SJSA1 (cell line): ENCODE measurements at regions not wholly inside any gene's neighbourhood (a gene's known extent, or its start where the extent isn't known, plus 50 kb on each side); places are given as distances from the start of the nearest gene placed in this dataset.
A peak's percentile ranks its signal among the peaks of the same experiment; 100 is the strongest.
"Not testable (repeated sequence)": the region's sequence is repeated elsewhere in the genome, so short reads cannot be mapped to it uniquely, and the experiment has no call there.

Source experiments
- DNase-seq, 2 experiments: peaks; one replicate each; pipeline ENCODE4 v3.0.0-alpha.2; 2015 to 2020; ENCODE audit warnings: low spot score in 2 of 2, low read depth in 1 of 2
- H3K27ac ChIP-seq: fragments of 250-450 bp; sonication (Bioruptor Pico); 2 replicates; pipeline ENCODE4 v1.5.1; 2020; ENCODE audit warnings: mild to moderate bottlenecking, moderate library complexity
- H3K27me3 ChIP-seq: fragments of 250-450 bp; sonication (Bioruptor Pico); replicated peaks from 2 replicates; pipeline ENCODE4 v1.5.1; 2020; ENCODE audit warnings: mild to moderate bottlenecking, moderate library complexity
- H3K36me3 ChIP-seq: fragments of 250-450 bp; sonication (Bioruptor Pico); 2 replicates; pipeline ENCODE4 v1.5.1; 2020; ENCODE audit warnings: mild to moderate bottlenecking
- H3K4me1 ChIP-seq: fragments of 250-450 bp; sonication (Bioruptor Pico); replicated peaks from 2 replicates; pipeline ENCODE4 v1.6.1; 2021; ENCODE audit warnings: mild to moderate bottlenecking
- H3K4me3 ChIP-seq: fragments of 250-450 bp; sonication (Bioruptor Pico); 2 replicates; pipeline ENCODE4 v1.5.1; 2020; ENCODE audit warnings: mild to moderate bottlenecking
- H3K9me3 ChIP-seq: fragments of 250-450 bp; sonication (Bioruptor Pico); replicated peaks from 2 replicates; pipeline ENCODE4 v1.5.1; 2020; ENCODE audit warnings: mild to moderate bottlenecking

DNA sequence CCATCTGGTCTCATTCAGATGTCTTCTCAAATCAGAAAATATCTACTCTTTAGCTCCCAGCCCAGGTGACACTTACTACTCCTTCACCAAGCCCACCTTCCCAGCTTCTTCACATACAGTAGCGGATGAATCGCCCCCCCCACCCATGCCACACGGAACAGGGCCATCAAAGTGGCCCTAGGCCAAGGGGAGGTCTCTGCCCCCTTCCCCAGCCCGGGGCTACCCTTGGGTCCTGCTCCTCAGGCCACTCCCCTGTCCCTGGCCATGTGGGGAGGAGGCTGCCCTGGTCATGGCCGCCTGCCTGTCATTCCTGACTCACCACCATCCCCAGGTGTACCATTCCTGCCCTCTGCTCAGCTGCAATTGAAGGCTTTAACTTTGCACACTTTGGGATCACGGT is 142.8 kb downstream of the NECTIN1 start:
- Histone ChIP-seq H3K4me3 (no peak overlapping the region), H3K36me3 (no peaks in the 10 kb centered on the region), H3K27ac (no peak overlapping the region), H3K9me3 (no peaks in the 10 kb centered on the region), H3K4me1 (peaks cover 30% of the 10 kb centered on the region), H3K27me3 (no peaks in the 10 kb centered on the region)
- no peak for DNase-seq

- Histone ChIP-seq H3K4me1 (peaks cover 20% of the 10 kb centered on the region), H3K4me3 (peak overlapping the region; percentile 52), H3K36me3 (no peaks in the 10 kb centered on the region), H3K9me3 (no peaks in the 10 kb centered on the region), H3K27me3 (no peaks in the 10 kb centered on the region), H3K27ac (peak overlapping the region; percentile 83)
- no peak for DNase-seq
Measured at GRCh38 chr11:119585043-119585781, 143.8 kb downstream of the NECTIN1 start.

DNA sequence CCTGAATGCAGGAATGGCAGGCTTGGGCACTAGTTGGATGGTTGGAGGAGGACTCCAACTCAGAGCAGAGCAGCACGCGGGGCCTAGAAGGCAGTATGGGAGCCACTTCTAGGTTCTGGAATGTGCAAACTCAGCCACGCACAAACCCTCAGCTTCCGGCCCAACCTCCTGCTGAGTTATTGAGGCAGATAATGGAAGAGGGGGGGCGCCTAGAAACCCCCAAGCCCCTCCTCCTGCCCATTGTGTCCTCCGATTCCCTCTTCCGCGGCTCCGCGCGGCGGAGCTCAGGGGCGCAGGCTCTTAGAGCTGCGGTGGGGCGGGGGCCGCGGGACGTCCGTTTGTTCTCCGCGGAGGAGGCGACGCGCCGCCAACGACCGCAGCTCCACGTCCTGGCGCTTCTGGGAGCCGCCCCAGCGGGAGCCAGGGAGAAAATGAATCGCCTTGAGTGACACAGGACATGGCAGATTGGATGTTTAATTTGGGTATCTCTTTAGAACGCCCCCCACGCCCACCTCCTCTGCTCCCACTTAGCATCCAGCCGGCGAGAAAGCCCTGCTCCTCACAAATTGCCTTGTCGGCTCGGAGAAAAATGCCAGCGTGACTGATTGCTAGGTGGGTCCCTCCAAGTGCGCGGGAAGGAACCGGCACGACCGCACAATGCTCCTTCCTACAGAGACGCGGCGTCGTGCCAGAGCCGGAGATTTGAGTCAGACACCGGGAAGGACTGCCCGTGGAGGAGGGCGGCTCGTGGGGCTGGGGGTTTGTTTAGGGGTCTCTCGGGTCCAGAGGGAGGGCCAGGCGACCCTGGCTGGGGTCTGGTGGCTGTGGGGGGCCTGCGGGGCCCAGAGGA is 144.6 kb downstream of the NECTIN1 start:
- DNase-seq, result peak; percentile 81 to 82
- peak overlapping the region; percentile 52 for H3K4me3 ChIP-seq
- no peaks in the 10 kb centered on the region for H3K27me3 ChIP-seq

DNA sequence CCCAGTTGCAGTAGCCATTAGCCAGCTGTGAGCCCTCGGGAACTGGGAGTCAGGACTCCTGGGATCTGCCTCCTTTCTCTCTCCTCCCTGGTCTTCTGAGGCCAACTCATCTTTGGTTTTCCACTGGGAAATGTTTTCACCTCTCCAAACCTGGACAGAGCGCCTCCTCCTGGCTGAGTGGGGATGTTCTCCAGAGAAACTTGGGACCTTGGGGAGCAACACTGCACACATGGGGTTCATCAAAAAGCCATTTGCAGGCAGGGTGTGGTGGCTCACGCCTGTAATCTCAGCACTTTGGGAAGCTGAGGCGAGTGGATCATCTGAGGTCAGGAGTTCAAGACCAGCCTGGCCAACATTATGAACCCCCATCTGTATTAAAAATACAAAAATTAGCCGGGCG is 145.4 kb downstream of the NECTIN1 start:
- no peak for DNase-seq
- no peaks in the 10 kb centered on the region for H3K27me3 ChIP-seq
- H3K9me3 ChIP-seq, result no peaks in the 10 kb centered on the region
- no peak overlapping the region for H3K27ac ChIP-seq
- peaks cover 18% of the 10 kb centered on the region for H3K4me1 ChIP-seq
- H3K4me3 ChIP-seq, result no peak overlapping the region; the same call in 1 of the 2 replicates
- H3K36me3 ChIP-seq, result no peaks in the 10 kb centered on the region

More for the DNA sequence above, 144.6 kb downstream of the NECTIN1 start:
- peak overlapping the region; percentile 83 for H3K27ac ChIP-seq
- no peaks in the 10 kb centered on the region for H3K36me3 ChIP-seq
- peaks cover 18% of the 10 kb centered on the region for H3K4me1 ChIP-seq
- H3K9me3 ChIP-seq, result no peaks in the 10 kb centered on the region

- not testable (repeated sequence) for H3K36me3 ChIP-seq, DNase-seq, H3K4me3 ChIP-seq, H3K27ac ChIP-seq, H3K27me3 ChIP-seq, H3K9me3 ChIP-seq
- peaks cover 18% of the 10 kb centered on the region for H3K4me1 ChIP-seq
Measured at GRCh38 chr11:119581396-119581795, 147.6 kb downstream of the NECTIN1 start.

- Histone ChIP-seq H3K4me1 (peaks cover 18% of the 10 kb centered on the region), H3K36me3 (no peaks in the 10 kb centered on the region), H3K9me3 (no peaks in the 10 kb centered on the region), H3K27me3 (no peaks in the 10 kb centered on the region), H3K4me3 (no peak overlapping the region), H3K27ac (no peak overlapping the region)
- DNase-seq, result no peak
Measured at GRCh38 chr11:119580751-119581150, 148.2 kb downstream of the NECTIN1 start.

GRCh38 chr11:119580081-119580480 is 148.9 kb downstream of the NECTIN1 start:
- H3K27me3 ChIP-seq, result no peaks in the 10 kb centered on the region
- H3K36me3 ChIP-seq, result no peaks in the 10 kb centered on the region
- no peak overlapping the region for H3K4me3 ChIP-seq
- H3K27ac ChIP-seq, result no peak overlapping the region
- H3K4me1 ChIP-seq, result peaks cover 15% of the 10 kb centered on the region
- no peak for DNase-seq
- H3K9me3 ChIP-seq, result no peaks in the 10 kb centered on the region

DNA sequence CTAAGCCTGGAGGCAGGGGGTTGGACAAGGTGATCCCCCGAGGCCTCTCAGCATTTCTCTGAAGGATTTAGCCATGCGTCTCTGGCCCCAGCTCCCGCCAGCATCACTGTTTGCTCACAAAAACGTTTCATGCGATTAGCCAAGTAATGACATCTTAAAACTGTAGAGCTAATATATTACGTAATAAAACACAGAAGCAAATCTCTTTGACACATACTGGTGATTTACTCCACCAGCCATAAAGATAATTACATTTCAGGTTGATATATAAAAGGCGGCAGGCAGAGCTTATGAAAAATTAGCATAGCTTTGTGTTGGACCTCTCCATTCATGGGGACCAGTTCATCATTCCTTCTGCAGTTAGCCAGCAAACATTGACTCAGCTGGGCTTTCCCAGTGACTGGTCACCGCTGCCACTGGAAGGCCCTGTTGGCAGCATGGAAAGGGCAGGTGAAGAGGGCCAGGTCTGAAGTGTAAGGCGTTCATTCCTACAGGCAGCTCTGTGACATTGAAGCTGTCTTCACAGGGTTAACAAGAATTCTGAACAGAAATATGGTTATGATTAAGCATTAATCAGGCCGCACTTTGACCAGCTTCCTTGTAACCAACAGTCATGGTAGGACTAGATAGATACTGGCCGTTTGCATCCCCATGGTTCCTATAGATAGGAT is 150.3 kb downstream of the NECTIN1 start:
- Histone ChIP-seq H3K36me3 (no peaks in the 10 kb centered on the region), H3K4me1 (peaks cover 1% of the 10 kb centered on the region), H3K27ac (no peak overlapping the region), H3K27me3 (no peaks in the 10 kb centered on the region), H3K9me3 (no peaks in the 10 kb centered on the region), H3K4me3 (no peak overlapping the region)
- no peak for DNase-seq

GRCh38 chr11:119573858-119574257 is 150.9 kb upstream of the THY1 start:
- no peak for DNase-seq
- no peak overlapping the region for H3K4me3 ChIP-seq
- H3K4me1 ChIP-seq, result no peaks in the 10 kb centered on the region; the same call in 1 of the 2 replicates
- H3K9me3 ChIP-seq, result no peaks in the 10 kb centered on the region
- no peaks in the 10 kb centered on the region for H3K36me3 ChIP-seq
- H3K27me3 ChIP-seq, result no peaks in the 10 kb centered on the region
- no peak overlapping the region for H3K27ac ChIP-seq

DNA sequence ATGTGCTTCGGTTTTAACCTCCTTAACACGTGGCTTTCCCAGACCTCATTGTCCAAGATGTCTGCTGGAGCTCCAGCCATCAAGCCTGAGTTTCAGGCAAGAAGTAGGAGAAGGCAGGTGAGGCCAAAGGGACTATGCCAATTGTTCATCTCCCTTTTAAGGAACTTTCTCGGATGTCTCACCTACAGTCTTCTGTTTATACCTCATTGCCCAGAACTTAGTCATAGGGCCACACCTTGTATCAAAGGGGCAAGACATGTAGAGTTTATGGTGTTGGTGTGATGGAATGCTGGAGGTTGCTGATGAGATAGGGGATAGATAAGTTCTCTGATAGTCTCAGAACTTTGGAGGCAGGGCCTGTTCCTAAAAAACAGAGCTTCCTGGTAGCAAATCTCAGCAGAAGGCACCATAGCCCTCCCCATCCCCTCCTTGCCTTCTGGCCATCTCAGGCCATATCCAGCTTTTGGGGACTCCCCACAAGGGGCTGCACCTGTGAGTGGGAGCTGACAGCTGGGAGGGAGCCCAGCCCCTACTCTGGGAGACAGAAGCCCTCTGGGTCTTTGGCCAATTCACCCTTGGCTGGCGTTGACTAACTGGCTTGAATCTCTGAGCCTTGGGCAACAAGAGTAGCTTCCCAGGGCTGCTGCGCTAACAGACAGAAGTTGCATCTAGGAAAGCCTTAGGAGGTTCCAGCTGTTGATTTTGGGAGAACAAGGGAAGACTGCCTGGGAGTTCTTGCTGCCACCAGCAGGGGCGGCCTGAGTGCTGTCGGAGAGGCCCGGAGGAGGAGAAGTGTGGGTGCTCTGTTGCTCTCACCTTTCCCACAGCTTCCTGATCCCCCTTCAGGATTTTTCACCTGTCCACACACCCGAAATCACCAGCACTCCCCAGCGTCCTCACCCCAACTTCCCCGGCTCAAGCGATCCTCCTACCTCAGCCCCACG is 149.8 kb upstream of the THY1 start:
- Histone ChIP-seq H3K27me3 (no peaks in the 10 kb centered on the region), H3K4me3 (no peak overlapping the region), H3K4me1 (peaks cover 11% of the 10 kb centered on the region), H3K9me3 (no peaks in the 10 kb centered on the region), H3K27ac (no peak overlapping the region), H3K36me3 (no peaks in the 10 kb centered on the region)
- DNase-seq, result no peak

DNA sequence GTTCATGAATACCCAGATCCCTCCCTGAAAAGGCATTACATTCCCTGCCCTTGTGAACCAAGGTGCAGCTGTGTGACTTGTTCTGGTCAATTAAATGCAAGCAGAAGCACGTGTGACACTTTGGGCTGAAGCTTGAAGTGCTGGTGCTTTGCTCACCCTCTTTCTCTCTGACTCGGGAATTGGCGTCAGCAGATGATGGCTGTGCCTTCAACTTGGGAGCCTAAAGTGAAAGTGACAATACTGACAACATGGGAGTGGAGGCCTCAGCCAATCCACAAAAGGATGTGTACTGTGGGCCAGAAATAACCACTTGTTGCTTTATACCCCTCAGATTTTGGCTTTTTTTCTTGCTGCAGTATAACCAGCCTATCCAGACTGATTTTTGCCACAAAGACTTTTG is 148.3 kb upstream of the THY1 start:
- H3K4me1 ChIP-seq, result peaks cover 14% of the 10 kb centered on the region
- no peak overlapping the region for H3K27ac ChIP-seq
- H3K36me3 ChIP-seq, result no peaks in the 10 kb centered on the region
- no peaks in the 10 kb centered on the region for H3K27me3 ChIP-seq
- H3K9me3 ChIP-seq, result no peaks in the 10 kb centered on the region
- H3K4me3 ChIP-seq, result no peak overlapping the region
- DNase-seq, result no peak

DNA sequence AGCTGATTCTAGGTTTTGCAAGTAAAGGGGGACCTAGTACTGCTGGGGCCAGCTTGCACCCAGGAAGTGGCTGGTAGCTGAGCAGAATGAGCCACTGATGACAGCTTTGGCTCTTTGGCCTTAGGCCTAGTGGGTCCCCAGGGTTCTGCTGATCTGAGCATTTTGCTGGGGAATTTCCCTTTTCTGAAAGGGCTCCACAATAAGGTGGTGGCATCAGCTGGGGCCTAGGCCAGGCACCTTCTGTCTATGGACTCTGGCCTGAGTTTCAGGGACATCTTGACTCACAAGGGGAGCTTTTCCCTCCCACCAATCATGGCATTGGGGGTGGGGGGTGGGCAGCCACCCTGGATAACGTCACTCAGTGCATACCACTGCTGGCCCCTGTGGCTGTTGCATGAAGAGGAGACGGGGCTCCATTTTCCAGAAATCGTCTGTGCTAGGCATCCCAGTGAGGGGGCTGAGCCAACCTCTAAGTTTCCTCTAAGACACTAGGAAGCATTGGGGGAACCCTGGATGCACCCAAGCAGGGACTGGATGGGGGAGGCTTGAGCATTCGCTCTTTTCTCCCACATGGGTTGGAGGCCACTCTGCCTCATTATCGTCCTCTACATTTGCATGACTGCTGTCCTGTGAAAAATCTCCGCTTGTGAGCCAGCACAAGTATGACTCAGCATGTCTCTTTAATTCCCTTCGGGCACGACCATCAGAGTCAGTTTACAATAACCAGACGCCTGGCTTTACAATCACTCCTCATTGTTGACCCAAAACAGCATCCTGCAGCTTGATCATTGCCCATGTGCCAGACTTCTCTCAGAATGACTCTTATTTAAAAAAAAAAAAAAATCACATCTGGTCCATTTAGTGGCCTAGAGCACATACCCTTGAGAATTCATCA is 145.0 kb upstream of the THY1 start:
- peak; percentile 54 to 62 for DNase-seq
- no peaks in the 10 kb centered on the region for H3K27me3 ChIP-seq
- H3K27ac ChIP-seq, result 0 out of 2 replicates have a peak overlapping the region, but pooled peaks have one; percentile 9
- H3K4me1 ChIP-seq, result peaks cover 14% of the 10 kb centered on the region
- no peak overlapping the region for H3K4me3 ChIP-seq
- H3K9me3 ChIP-seq, result no peaks in the 10 kb centered on the region
- no peaks in the 10 kb centered on the region for H3K36me3 ChIP-seq
